Neural progenitor cell (in vitro differentiated cells): ENCODE measurements at regions not wholly inside any gene's neighbourhood (a gene's known extent, or its start where the extent isn't known, plus 50 kb on each side); places are given as distances from the start of the nearest gene placed in this dataset.

ENCODE experiments used
- CTCF ChIP-seq: fragments of 200-600 bp; sonication (generic); IDR thresholded peaks from 2 replicates; pipeline ENCODE4 v1.5.1; 2017; ENCODE audit warnings: antibody characterized with exemption, mild to moderate bottlenecking
- EZH2 ChIP-seq: fragments of 200-600 bp; sonication (generic); IDR thresholded peaks from 2 replicates; pipeline ENCODE4 v1.6.1; 2017; ENCODE audit warnings: antibody characterized with exemption, mild to moderate bottlenecking, moderate library complexity
- EZH2phosphoT487 ChIP-seq: fragments of 200-600 bp; sonication (generic); IDR thresholded peaks from 2 replicates; pipeline ENCODE4 v1.6.1; 2017; ENCODE audit warnings: antibody characterized with exemption

- TF ChIP-seq CTCF (no peak), EZH2phosphoT487 (no peak), EZH2 (no peak)
Observed at GRCh38 chr1:162994921-162995320, 74.2 kb upstream of the RGS4 start.
